H9 (cell line): ENCODE measurements at regions not wholly inside any gene's neighbourhood (a gene's known extent, or its start where the extent isn't known, plus 50 kb on each side); places are given as distances from the start of the nearest gene placed in this dataset.

ENCODE experiments used
- DNase-seq: peaks from one replicate; pipeline ENCODE4 v3.0.0-alpha.2; 2017
- H2AFZ ChIP-seq: one replicate; pipeline ENCODE4 v1.6.1; 2013; ENCODE audit warnings: mild to moderate bottlenecking, low read length, control low read depth, moderate library complexity
- H2AK5ac ChIP-seq: 2 replicates; pipeline ENCODE4 v1.6.1; 2013; ENCODE audit warnings: low read length, control low read depth, mixed read lengths; ENCODE audit not compliant: insufficient read length
- H2BK120ac ChIP-seq: one replicate; pipeline ENCODE4 v1.6.1; 2013; ENCODE audit warnings: low read depth, mild to moderate bottlenecking, low read length, control low read depth, inconsistent platforms; ENCODE audit not compliant: poor library complexity, severe bottlenecking
- H2BK12ac ChIP-seq: 2 replicates; pipeline ENCODE4 v1.6.1; 2013; ENCODE audit warnings: low read length, control low read depth, mixed read lengths, low read depth; ENCODE audit not compliant: insufficient read length
- H2BK15ac ChIP-seq: 2 replicates; pipeline ENCODE4 v1.6.1; 2013; ENCODE audit warnings: low read depth, low read length, control low read depth
- H2BK20ac ChIP-seq: one replicate; pipeline ENCODE4 v1.6.1; 2013; ENCODE audit warnings: low read depth, mild to moderate bottlenecking, low read length, control low read depth, inconsistent platforms; ENCODE audit not compliant: poor library complexity, severe bottlenecking
- H2BK5ac ChIP-seq: 2 replicates; pipeline ENCODE4 v1.6.1; 2013; ENCODE audit warnings: low read length, control low read depth, mixed read lengths; ENCODE audit not compliant: insufficient read length
- H3K14ac ChIP-seq: 2 replicates; pipeline ENCODE4 v1.6.1; 2013; ENCODE audit warnings: low read length, control low read depth; ENCODE audit not compliant: insufficient read depth
- H3K18ac ChIP-seq: 2 replicates; pipeline ENCODE4 v1.6.1; 2013; ENCODE audit warnings: low read depth, mild to moderate bottlenecking, mixed read lengths, low read length, control low read depth; ENCODE audit not compliant: insufficient read length
- H3K23ac ChIP-seq: 2 replicates; pipeline ENCODE4 v1.6.1; 2013; ENCODE audit warnings: low read length, control low read depth, mixed read lengths, low read depth; ENCODE audit not compliant: insufficient read length
- H3K23me2 ChIP-seq: 2 replicates; pipeline ENCODE4 v1.6.1; 2013; ENCODE audit warnings: low read depth, mild to moderate bottlenecking, mixed read lengths, low read length, control low read depth; ENCODE audit not compliant: insufficient read length, poor library complexity, severe bottlenecking
- H3K27ac ChIP-seq: 2 replicates; pipeline ENCODE4 v1.5.1; 2013; ENCODE audit warnings: low read length, control low read depth, mixed read lengths, low read depth; ENCODE audit not compliant: insufficient read length
- H3K27me3 ChIP-seq: 2 replicates; pipeline ENCODE4 v1.6.1; 2013; ENCODE audit warnings: low read length, control low read depth, inconsistent platforms; ENCODE audit not compliant: insufficient read depth
- H3K4ac ChIP-seq: 2 replicates; pipeline ENCODE4 v1.6.1; 2013; ENCODE audit warnings: low read depth, mild to moderate bottlenecking, control low read depth, inconsistent platforms, low read length, moderate library complexity
- H3K4me1 ChIP-seq: 2 replicates; pipeline ENCODE4 v1.6.1; 2013; ENCODE audit warnings: low read length, control low read depth, inconsistent platforms; ENCODE audit not compliant: insufficient read depth
- H3K4me2 ChIP-seq: 2 replicates; pipeline ENCODE4 v1.6.1; 2013; ENCODE audit warnings: low read length, control low read depth, mixed read lengths; ENCODE audit not compliant: insufficient read length, insufficient read depth
- H3K56ac ChIP-seq: 2 replicates; pipeline ENCODE4 v1.6.1; 2013; ENCODE audit warnings: low read depth, mild to moderate bottlenecking, mixed read lengths, low read length, control low read depth; ENCODE audit not compliant: insufficient read length
- H3K79me1 ChIP-seq: 2 replicates; pipeline ENCODE4 v1.6.1; 2013; ENCODE audit warnings: low read depth, mild to moderate bottlenecking, moderate library complexity, low read length, control low read depth, inconsistent platforms; ENCODE audit not compliant: insufficient read depth, poor library complexity, severe bottlenecking
- H3K79me2 ChIP-seq: 2 replicates; pipeline ENCODE4 v1.6.1; 2013; ENCODE audit warnings: low read length, control low read depth, inconsistent platforms; ENCODE audit not compliant: insufficient read depth
- H3K9ac ChIP-seq: 2 replicates; pipeline ENCODE4 v1.6.1; 2013; ENCODE audit warnings: low read length, control low read depth, mixed read lengths; ENCODE audit not compliant: insufficient read length; ENCODE audit errors: extremely low read depth
- H3K9me3 ChIP-seq: one replicate; pipeline ENCODE4 v1.6.1; 2013; ENCODE audit warnings: low read depth, low read length, inconsistent platforms; ENCODE audit not compliant: control insufficient read depth
- H3T11ph ChIP-seq: one replicate; pipeline ENCODE4 v1.6.1; 2013; ENCODE audit warnings: mild to moderate bottlenecking, low read length, control low read depth, inconsistent platforms
- H4K20me1 ChIP-seq: one replicate; pipeline ENCODE4 v1.6.1; 2013; ENCODE audit not compliant: control insufficient read depth, insufficient read length, insufficient read depth
- H4K5ac ChIP-seq: 2 replicates; pipeline ENCODE4 v1.6.1; 2013; ENCODE audit warnings: low read depth, mild to moderate bottlenecking, mixed read lengths, low read length, control low read depth; ENCODE audit not compliant: insufficient read length
- H4K8ac ChIP-seq: replicated peaks from 2 replicates; pipeline ENCODE4 v1.6.1; 2013; ENCODE audit warnings: low read length, control low read depth, mixed read lengths, low read depth; ENCODE audit not compliant: insufficient read length
- H4K91ac ChIP-seq: 2 replicates; pipeline ENCODE4 v1.6.1; 2013; ENCODE audit warnings: low read depth, mild to moderate bottlenecking, moderate library complexity, mixed read lengths, low read length, control low read depth; ENCODE audit not compliant: insufficient read length
- H3K27ac Mint-ChIP-seq, 3 experiments: 2 replicates in 2 of 3; 3 replicates in 1 of 3; pipeline ENCODE4 v1.8.0; 2020 to 2021; ENCODE audit warnings: mixed read lengths in 3 of 3, mild to moderate bottlenecking in 1 of 3, moderate library complexity in 1 of 3
- H3K27me3 Mint-ChIP-seq: 2 replicates; pipeline ENCODE4 v1.8.0; 2021; ENCODE audit warnings: low read depth, mild to moderate bottlenecking, moderate library complexity, mixed read lengths
- H3K36me3 Mint-ChIP-seq, 3 experiments: 2 replicates in 2 of 3; 3 replicates in 1 of 3; pipeline ENCODE4 v1.8.0; 2020 to 2021; ENCODE audit warnings: low read depth in 3 of 3, mixed read lengths in 3 of 3; ENCODE audit not compliant: insufficient read depth in 1 of 3
- H3K4me1 Mint-ChIP-seq, 2 experiments: 2 replicates each; pipeline ENCODE4 v1.8.0; 2020; ENCODE audit warnings: mixed read lengths in 2 of 2
- H3K4me3 Mint-ChIP-seq, 2 experiments: 2 replicates in 1 of 2; 3 replicates in 1 of 2; pipeline ENCODE4 v1.8.0; 2020 to 2021; ENCODE audit warnings: mild to moderate bottlenecking in 2 of 2, mixed read lengths in 2 of 2, moderate library complexity in 1 of 2
- H3K9me3 Mint-ChIP-seq, 2 experiments: 2 replicates in 1 of 2; 3 replicates in 1 of 2; pipeline ENCODE4 v1.8.0; 2020; ENCODE audit warnings: mild to moderate bottlenecking in 2 of 2, mixed read lengths in 2 of 2, moderate library complexity in 1 of 2
- WGBS: extraction: QIAGEN DNeasy Blood & Tissue Kit; methylation state at CpG from one replicate; pipeline ENCODE4 v1.1.7; 2013; ENCODE audit warnings: missing lambda C conversion rate, low lambda C conversion rate, mixed read lengths; ENCODE audit not compliant: insufficient read length; ENCODE audit errors: extremely low coverage; 5-methylcytosine and 5-hydroxymethylcytosine counted together
- TF ChIP-seq, protein P1 (sequence below): fragments of 200-600 bp; sonication (generic); conservative IDR thresholded peaks from 3 replicates; pipeline ENCODE4 v1.8.0; 2021; ENCODE audit warnings: antibody characterized with exemption, mild to moderate bottlenecking

DNA sequence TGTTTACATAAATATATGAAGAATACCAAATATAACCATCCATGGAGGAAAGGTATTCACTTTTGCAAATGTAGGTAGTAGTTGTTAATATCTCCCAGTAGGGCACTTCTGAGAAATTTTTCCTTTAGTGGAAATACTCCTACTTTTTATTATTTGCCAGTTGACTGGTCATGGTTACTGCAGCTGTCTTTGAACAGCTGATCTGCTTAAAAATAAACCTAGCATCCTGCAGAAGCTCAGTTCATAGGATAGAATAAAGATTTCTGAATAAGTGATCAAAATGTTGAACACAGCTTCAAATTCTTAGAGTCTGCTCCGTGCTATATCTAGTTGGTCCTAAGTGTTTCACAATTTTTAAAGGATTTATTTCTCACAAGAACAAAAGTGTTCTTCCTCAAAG, 270.7 kb upstream of the TRPC7 start:
- no peaks in the 10 kb centered on the region for H3K79me2 ChIP-seq
- Mint-ChIP-seq H3K27ac (no peak overlapping the region), H3K4me3 (no peak overlapping the region), H3K4me1 (no peaks in the 10 kb centered on the region), H3K36me3 (no peaks in the 10 kb centered on the region), H3K27me3 (no peaks in the 10 kb centered on the region), H3K9me3 (no peaks in the 10 kb centered on the region)
- H2BK5ac ChIP-seq: no peak overlapping the region
- H2BK15ac ChIP-seq: no peak overlapping the region
- H3K27me3 ChIP-seq: no peaks in the 10 kb centered on the region
- no peaks in the 10 kb centered on the region for H3K79me1 ChIP-seq
- H3K23ac ChIP-seq: no peak overlapping the region
- TF ChIP-seq, protein P1, sequence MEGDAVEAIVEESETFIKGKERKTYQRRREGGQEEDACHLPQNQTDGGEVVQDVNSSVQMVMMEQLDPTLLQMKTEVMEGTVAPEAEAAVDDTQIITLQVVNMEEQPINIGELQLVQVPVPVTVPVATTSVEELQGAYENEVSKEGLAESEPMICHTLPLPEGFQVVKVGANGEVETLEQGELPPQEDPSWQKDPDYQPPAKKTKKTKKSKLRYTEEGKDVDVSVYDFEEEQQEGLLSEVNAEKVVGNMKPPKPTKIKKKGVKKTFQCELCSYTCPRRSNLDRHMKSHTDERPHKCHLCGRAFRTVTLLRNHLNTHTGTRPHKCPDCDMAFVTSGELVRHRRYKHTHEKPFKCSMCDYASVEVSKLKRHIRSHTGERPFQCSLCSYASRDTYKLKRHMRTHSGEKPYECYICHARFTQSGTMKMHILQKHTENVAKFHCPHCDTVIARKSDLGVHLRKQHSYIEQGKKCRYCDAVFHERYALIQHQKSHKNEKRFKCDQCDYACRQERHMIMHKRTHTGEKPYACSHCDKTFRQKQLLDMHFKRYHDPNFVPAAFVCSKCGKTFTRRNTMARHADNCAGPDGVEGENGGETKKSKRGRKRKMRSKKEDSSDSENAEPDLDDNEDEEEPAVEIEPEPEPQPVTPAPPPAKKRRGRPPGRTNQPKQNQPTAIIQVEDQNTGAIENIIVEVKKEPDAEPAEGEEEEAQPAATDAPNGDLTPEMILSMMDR: no peak
- no peak overlapping the region for H3T11ph ChIP-seq
- H3K18ac ChIP-seq: no peak overlapping the region
- no peak overlapping the region for H2AK5ac ChIP-seq
- no peak overlapping the region for H4K91ac ChIP-seq
- no peak overlapping the region for H2AFZ ChIP-seq
- H2BK120ac ChIP-seq: no peak overlapping the region
- no peak overlapping the region for H3K4ac ChIP-seq
- no peaks in the 10 kb centered on the region for H3K4me1 ChIP-seq
- no peak overlapping the region for H4K8ac ChIP-seq
- no peak overlapping the region for H4K5ac ChIP-seq
- no peak overlapping the region for H3K14ac ChIP-seq
- no peak for DNase-seq
- H3K27ac ChIP-seq: no peak overlapping the region
- WGBS: no CpG with 5 or more reads among the region's 1 CpG
- no peaks in the 10 kb centered on the region for H3K23me2 ChIP-seq
- no peaks in the 10 kb centered on the region for H3K9me3 ChIP-seq
- H3K4me2 ChIP-seq: no peak overlapping the region
- H3K9ac ChIP-seq: no peak overlapping the region
- H4K20me1 ChIP-seq: no peaks in the 10 kb centered on the region
- no peak overlapping the region for H2BK20ac ChIP-seq
- no peak overlapping the region for H3K56ac ChIP-seq
- no peak overlapping the region for H2BK12ac ChIP-seq
